Right lobe of liver (tissue), 6 donors: ENCODE measurements at regions not wholly inside any gene's neighbourhood (a gene's known extent, or its start where the extent isn't known, plus 50 kb on each side); places are given as distances from the start of the nearest gene placed in this dataset.

Experiments
- ATAC-seq, 4 donors: fragments of 200-7000 bp; cut with Tn5 transposase; one replicate each; pipeline ENCODE4 v1.9.1; 2020; ENCODE audit warnings: mild to moderate bottlenecking in 4 of 4, moderate library complexity in 4 of 4
- DNase-seq, 3 donors: peaks; one replicate each; pipeline ENCODE4 v3.0.0-alpha.2; 2020
- H3K27ac ChIP-seq, 3 donors: fragments of 200-600 bp; one replicate each; pipeline ENCODE4 v1.8.0; 2022
- H3K27me3 ChIP-seq, 2 donors: fragments of 200-600 bp; one replicate each; pipeline ENCODE4 v1.8.0; 2022
- H3K36me3 ChIP-seq, 4 donors: fragments of 200-600 bp; sonication (generic) in 1 of 4; one replicate each; pipeline versions ENCODE4 v1.5.1 to v1.8.0; 2017 to 2022; ENCODE audit warnings: control low read depth in 1 of 4
- H3K4me1 ChIP-seq, 4 donors: fragments of 200-600 bp; sonication (generic) in 1 of 4; one replicate each; pipeline versions ENCODE4 v1.5.1 to v1.8.0; 2017 to 2022; ENCODE audit warnings: control low read depth in 1 of 4
- H3K4me3 ChIP-seq, 3 donors: fragments of 200-600 bp; one replicate each; pipeline ENCODE4 v1.8.0; 2022
- H3K9me3 ChIP-seq, 4 donors: fragments of 200-600 bp; sonication (generic) in 1 of 4; one replicate each; pipeline versions ENCODE4 v1.5.1 to v1.8.0; 2017 to 2022; ENCODE audit warnings: control low read depth in 1 of 4
- POLR2A ChIP-seq: fragments of 450-650 bp; IDR thresholded peaks from one replicate; pipeline ENCODE4 v1.6.1; 2017; ENCODE audit warnings: antibody characterized with exemption, mild to moderate bottlenecking
- WGBS: methylation state at CpG from one replicate; pipeline ENCODE4 v1.1.6; 2018; ENCODE audit warnings: low coverage, low lambda C conversion rate; ENCODE audit not compliant: insufficient coverage; ENCODE audit errors: missing lambda C conversion rate; 5-methylcytosine and 5-hydroxymethylcytosine counted together
- intact Hi-C, 2 donors: fragments of 100-400 bp; cut with DNase I; formaldehyde crosslinking; loops; one replicate each; pipeline versions ENCODE4 v1.11.2 to v1.14.1; 2022
- TF ChIP-seq, protein P1 (sequence below), 4 donors: fragments of 200-600 bp in 3 of 4; fragments of 450-650 bp in 1 of 4; IDR thresholded peaks; one replicate each; pipeline versions ENCODE4 v1.5.1 to v1.8.0; 2016 to 2022; ENCODE audit warnings: antibody characterized with exemption in 4 of 4, mild to moderate bottlenecking in 2 of 4
- donor health status: DM: no; HTN: yes; CAD: no.
- donor health status: DM: no; HTN: no; CAD: no.
- donor health status: DM: no; HTN: no; CAD: no.
- donor health status: DM: no; HTN: yes; CAD: no.
- donor health status: DM: no; HTN: yes; CAD: no.

DNA sequence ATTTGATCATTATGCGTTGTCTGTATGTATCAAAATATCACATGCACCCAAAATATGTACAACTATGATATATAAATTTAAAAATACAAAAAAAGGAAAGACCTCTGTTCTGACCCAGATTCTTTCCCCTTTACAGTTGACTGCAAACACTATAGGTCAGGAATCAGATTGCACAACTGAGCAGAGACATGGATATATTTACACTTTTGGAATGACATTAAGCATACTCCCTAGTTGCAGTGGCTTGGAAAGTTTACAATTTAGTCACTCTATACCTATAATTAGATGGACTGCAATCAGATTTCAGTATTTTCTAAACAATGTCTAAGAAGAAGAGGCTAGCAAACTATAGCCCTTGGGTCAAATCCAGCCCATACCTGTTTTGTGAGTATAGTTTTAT is 98.5 kb upstream of the INPP4B start:
- ATAC-seq (no peak), DNase-seq (no peak)
- intact Hi-C loops = no loop called here
- H3K27ac ChIP-seq = no peak overlapping the region
- no peaks in the 10 kb centered on the region for H3K36me3 ChIP-seq
- no peaks in the 10 kb centered on the region for H3K9me3 ChIP-seq
- no peaks in the 10 kb centered on the region for H3K4me1 ChIP-seq
- WGBS = 61% methylated on average over 1 of the region's 1 CpG
- no peak overlapping the region for H3K4me3 ChIP-seq
- TF ChIP-seq POLR2A = no peak
- TF ChIP-seq, protein P1, sequence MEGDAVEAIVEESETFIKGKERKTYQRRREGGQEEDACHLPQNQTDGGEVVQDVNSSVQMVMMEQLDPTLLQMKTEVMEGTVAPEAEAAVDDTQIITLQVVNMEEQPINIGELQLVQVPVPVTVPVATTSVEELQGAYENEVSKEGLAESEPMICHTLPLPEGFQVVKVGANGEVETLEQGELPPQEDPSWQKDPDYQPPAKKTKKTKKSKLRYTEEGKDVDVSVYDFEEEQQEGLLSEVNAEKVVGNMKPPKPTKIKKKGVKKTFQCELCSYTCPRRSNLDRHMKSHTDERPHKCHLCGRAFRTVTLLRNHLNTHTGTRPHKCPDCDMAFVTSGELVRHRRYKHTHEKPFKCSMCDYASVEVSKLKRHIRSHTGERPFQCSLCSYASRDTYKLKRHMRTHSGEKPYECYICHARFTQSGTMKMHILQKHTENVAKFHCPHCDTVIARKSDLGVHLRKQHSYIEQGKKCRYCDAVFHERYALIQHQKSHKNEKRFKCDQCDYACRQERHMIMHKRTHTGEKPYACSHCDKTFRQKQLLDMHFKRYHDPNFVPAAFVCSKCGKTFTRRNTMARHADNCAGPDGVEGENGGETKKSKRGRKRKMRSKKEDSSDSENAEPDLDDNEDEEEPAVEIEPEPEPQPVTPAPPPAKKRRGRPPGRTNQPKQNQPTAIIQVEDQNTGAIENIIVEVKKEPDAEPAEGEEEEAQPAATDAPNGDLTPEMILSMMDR (IDR thresholded peaks at IDR 0.05) = no peak
- no peaks in the 10 kb centered on the region for H3K27me3 ChIP-seq

DNA sequence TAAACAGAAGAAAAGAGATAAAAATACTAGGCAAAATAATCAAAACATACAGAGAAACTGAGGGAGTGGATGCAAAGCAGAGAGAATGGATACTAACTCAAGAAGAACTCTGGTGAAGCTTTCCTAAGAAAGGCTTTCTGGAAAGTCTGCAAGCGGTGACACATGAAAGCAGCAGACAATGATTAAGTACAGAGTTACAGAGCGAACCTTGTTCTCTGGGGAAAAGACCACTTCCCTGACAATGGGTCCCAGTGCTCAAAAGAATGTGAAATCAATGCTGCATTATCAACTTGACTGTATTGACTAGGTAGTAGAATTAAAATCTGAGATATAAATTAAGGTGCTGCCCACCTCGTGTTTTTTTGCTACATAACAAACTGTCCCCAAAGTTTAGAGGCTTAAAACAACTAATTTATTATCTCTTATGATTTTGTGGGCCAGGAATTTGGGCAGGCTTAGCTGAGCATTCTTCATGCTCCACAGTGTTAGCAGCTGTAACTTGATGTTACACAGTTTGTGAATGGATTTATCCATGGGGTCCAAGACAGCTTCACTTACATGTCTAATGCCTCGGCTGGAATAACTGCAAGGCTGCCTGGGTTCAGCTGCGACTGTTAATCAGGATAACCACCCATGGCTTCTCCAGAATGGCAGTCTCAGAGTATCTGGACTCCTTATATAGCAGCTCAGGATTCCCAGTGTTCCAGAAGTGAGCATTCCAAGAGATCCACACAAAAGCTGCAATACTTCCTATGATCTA is 106.9 kb upstream of the INPP4B start:
- 51% methylated on average over 5 of the region's 5 CpGs for WGBS
- no peak for DNase-seq
- TF ChIP-seq, protein P1 (IDR thresholded peaks at IDR 0.05) = no peak
- no peak for TF ChIP-seq POLR2A
- Histone ChIP-seq H3K27me3 (no peaks in the 10 kb centered on the region), H3K27ac (no peak overlapping the region), H3K4me1 (no peaks in the 10 kb centered on the region), H3K9me3 (no peaks in the 10 kb centered on the region), H3K4me3 (no peak overlapping the region), H3K36me3 (no peaks in the 10 kb centered on the region)
- no peak for ATAC-seq
- intact Hi-C loops = no loop called here

DNA sequence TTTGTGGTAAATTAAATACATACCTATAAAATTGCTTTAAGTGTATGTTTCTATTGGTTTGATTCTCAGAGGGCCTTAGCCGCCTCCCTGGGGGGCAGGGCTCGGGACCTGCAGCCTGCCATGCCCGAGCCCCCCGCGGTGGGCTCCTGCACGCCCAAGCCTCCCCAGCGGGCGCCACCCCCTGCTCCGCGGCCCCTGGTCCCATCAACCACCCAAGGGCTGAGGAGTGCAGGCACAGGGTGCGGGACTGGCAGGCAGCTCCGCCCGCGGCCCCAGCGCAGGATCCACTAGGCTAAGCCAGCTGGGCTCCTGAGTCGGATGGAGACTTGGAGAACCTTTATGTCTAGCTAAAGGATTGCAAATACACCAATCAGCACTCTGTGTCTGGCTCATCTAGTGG is 108.3 kb upstream of the INPP4B start:
- no peak overlapping the region for H3K4me3 ChIP-seq
- no peaks in the 10 kb centered on the region for H3K9me3 ChIP-seq
- DNase-seq (no peak), ATAC-seq (no peak)
- 67% methylated on average over 1 of the region's 16 CpGs for WGBS
- H3K27me3 ChIP-seq = no peaks in the 10 kb centered on the region
- no peak overlapping the region for H3K27ac ChIP-seq
- intact Hi-C loops = no loop called here
- H3K36me3 ChIP-seq = no peaks in the 10 kb centered on the region
- no peaks in the 10 kb centered on the region for H3K4me1 ChIP-seq
- TF ChIP-seq POLR2A = no peak
- TF ChIP-seq, protein P1 (IDR thresholded peaks at IDR 0.05) = no peak

DNA sequence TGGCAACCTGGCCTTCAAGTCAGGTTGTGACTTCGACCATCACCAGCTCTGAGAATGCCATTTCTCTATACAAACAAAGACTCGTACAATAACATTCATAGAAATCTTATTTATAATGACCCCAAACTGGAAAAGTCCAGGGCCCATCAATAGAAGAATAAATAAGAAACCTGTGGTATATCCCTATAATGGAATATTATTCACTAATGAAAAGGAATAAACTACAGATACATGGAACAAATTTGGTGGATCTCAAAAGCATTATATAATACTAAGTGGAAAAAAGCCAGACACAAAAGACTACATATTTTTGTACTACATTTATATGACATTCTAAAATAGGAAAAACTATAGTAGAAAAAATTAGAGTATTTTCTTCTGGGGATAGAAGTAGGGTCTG is 109.4 kb upstream of the INPP4B start:
- H3K4me1 ChIP-seq = no peaks in the 10 kb centered on the region
- H3K27me3 ChIP-seq = no peaks in the 10 kb centered on the region
- H3K36me3 ChIP-seq = no peaks in the 10 kb centered on the region
- ATAC-seq (no peak), DNase-seq (no peak)
- H3K9me3 ChIP-seq = no peaks in the 10 kb centered on the region
- no peak overlapping the region for H3K4me3 ChIP-seq
- no peak overlapping the region for H3K27ac ChIP-seq
- intact Hi-C loops = no loop called here
- 71% methylated on average over 2 of the region's 2 CpGs for WGBS
- no peak for TF ChIP-seq POLR2A
- TF ChIP-seq, protein P1 (IDR thresholded peaks at IDR 0.05) = no peak
